Neural progenitor cell (in vitro differentiated cells): ENCODE measurements at regions not wholly inside any gene's neighbourhood (a gene's known extent, or its start where the extent isn't known, plus 50 kb on each side); places are given as distances from the start of the nearest gene placed in this dataset.
A peak's percentile ranks its signal among the peaks of the same experiment; 100 is the strongest.

Experiments
- DNase-seq: peaks from one replicate; pipeline ENCODE4 v3.0.0-alpha.2; 2016; ENCODE audit warnings: low spot score
- H2AFZ ChIP-seq: fragments of 200-600 bp; sonication (generic); replicated peaks from 2 replicates; pipeline ENCODE4 v1.6.1; 2016; ENCODE audit warnings: antibody characterized with exemption
- H3F3A ChIP-seq: fragments of 200-600 bp; sonication (generic); 2 replicates; pipeline ENCODE4 v1.6.1; 2016; ENCODE audit warnings: antibody characterized with exemption, low read depth
- H3K27ac ChIP-seq: fragments of 200-600 bp; sonication (generic); 2 replicates; pipeline ENCODE4 v1.5.1; 2016; ENCODE audit warnings: mild to moderate bottlenecking
- H3K27me3 ChIP-seq: fragments of 200-600 bp; sonication (generic); 2 replicates; pipeline ENCODE4 v1.6.1; 2016; ENCODE audit warnings: mild to moderate bottlenecking, moderate library complexity
- H3K36me3 ChIP-seq: fragments of 200-600 bp; sonication (generic); 2 replicates; pipeline ENCODE4 v1.5.1; 2016
- H3K4me1 ChIP-seq: fragments of 200-600 bp; sonication (generic); 2 replicates; pipeline ENCODE4 v1.6.1; 2016; ENCODE audit warnings: mixed run types
- H3K4me2 ChIP-seq: fragments of 200-600 bp; sonication (generic); 2 replicates; pipeline ENCODE4 v1.6.1; 2016
- H3K4me3 ChIP-seq: fragments of 200-600 bp; sonication (generic); 2 replicates; pipeline ENCODE4 v1.5.1; 2016
- H3K79me2 ChIP-seq: fragments of 200-600 bp; sonication (generic); 2 replicates; pipeline ENCODE4 v1.6.1; 2016; ENCODE audit warnings: low read depth
- H3K9ac ChIP-seq: fragments of 200-600 bp; sonication (generic); 2 replicates; pipeline ENCODE4 v1.6.1; 2016
- H3K9me3 ChIP-seq: fragments of 200-600 bp; sonication (generic); 2 replicates; pipeline ENCODE4 v1.5.1; 2016; ENCODE audit warnings: low read depth
- H4K20me1 ChIP-seq: fragments of 200-600 bp; sonication (generic); 2 replicates; pipeline ENCODE4 v1.6.1; 2016; ENCODE audit warnings: low read depth
- H3K27ac Mint-ChIP-seq: 3 replicates; pipeline ENCODE4 v1.8.0; 2021; ENCODE audit warnings: mixed read lengths
- H3K27me3 Mint-ChIP-seq: 2 replicates; pipeline ENCODE4 v1.8.0; 2022; ENCODE audit warnings: low read depth, mild to moderate bottlenecking, inconsistent platforms, moderate library complexity, mixed read lengths; ENCODE audit not compliant: insufficient read depth
- H3K36me3 Mint-ChIP-seq: 3 replicates; pipeline ENCODE4 v1.8.0; 2021; ENCODE audit warnings: mixed read lengths
- H3K4me1 Mint-ChIP-seq: 3 replicates; pipeline ENCODE4 v1.8.0; 2021; ENCODE audit warnings: mixed read lengths
- H3K4me3 Mint-ChIP-seq: 3 replicates; pipeline ENCODE4 v1.8.0; 2021; ENCODE audit warnings: mild to moderate bottlenecking, moderate library complexity, mixed read lengths
- H3K9me3 Mint-ChIP-seq: 3 replicates; pipeline ENCODE4 v1.8.0; 2020; ENCODE audit warnings: mixed read lengths
- CTCF ChIP-seq: fragments of 200-600 bp; sonication (generic); IDR thresholded peaks from 2 replicates; pipeline ENCODE4 v1.5.1; 2017; ENCODE audit warnings: antibody characterized with exemption, mild to moderate bottlenecking
- EZH2 ChIP-seq: fragments of 200-600 bp; sonication (generic); IDR thresholded peaks from 2 replicates; pipeline ENCODE4 v1.6.1; 2017; ENCODE audit warnings: antibody characterized with exemption, mild to moderate bottlenecking, moderate library complexity
- EZH2phosphoT487 ChIP-seq: fragments of 200-600 bp; sonication (generic); IDR thresholded peaks from 2 replicates; pipeline ENCODE4 v1.6.1; 2017; ENCODE audit warnings: antibody characterized with exemption

GRCh38 chr3:137100326-137100725 lies 142.5 kb downstream of the IL20RB start:
- Histone ChIP-seq H3K4me1 (peaks cover 25% of the 10 kb centered on the region), H3K27me3 (no peaks in the 10 kb centered on the region), H3K79me2 (no peaks in the 10 kb centered on the region), H3K36me3 (no peaks in the 10 kb centered on the region), H2AFZ (no peak overlapping the region), H3K4me2 (no peak overlapping the region), H3K4me3 (no peak overlapping the region), H4K20me1 (no peaks in the 10 kb centered on the region), H3F3A (peaks cover 6% of the 10 kb centered on the region), H3K9me3 (no peaks in the 10 kb centered on the region), H3K9ac (no peak overlapping the region), H3K27ac (no peak overlapping the region)
- H3K36me3 Mint-ChIP-seq, result no peaks in the 10 kb centered on the region
- TF ChIP-seq EZH2phosphoT487 (no peak), EZH2 (no peak), CTCF (no peak)
- peaks cover 12% of the 10 kb centered on the region for H3K27me3 Mint-ChIP-seq
- no peak overlapping the region for H3K4me3 Mint-ChIP-seq
- DNase-seq, result no peak
- no peaks in the 10 kb centered on the region for H3K4me1 Mint-ChIP-seq
- H3K9me3 Mint-ChIP-seq, result no peaks in the 10 kb centered on the region
- no peak overlapping the region for H3K27ac Mint-ChIP-seq

GRCh38 chr3:137103739-137104138 lies 146.0 kb downstream of the IL20RB start:
- H3K4me2 ChIP-seq, result no peak overlapping the region
- no peak overlapping the region for H3K27ac ChIP-seq
- DNase-seq, result no peak
- TF ChIP-seq EZH2phosphoT487, result no peak
- Mint-ChIP-seq H3K27me3 (peaks cover 7% of the 10 kb centered on the region), H3K36me3 (no peaks in the 10 kb centered on the region), H3K27ac (no peak overlapping the region), H3K9me3 (no peaks in the 10 kb centered on the region), H3K4me1 (peaks cover 14% of the 10 kb centered on the region), H3K4me3 (no peak overlapping the region)
- no peaks in the 10 kb centered on the region for H3K36me3 ChIP-seq
- H2AFZ ChIP-seq, result no peak overlapping the region
- no peaks in the 10 kb centered on the region for H3K9me3 ChIP-seq
- H4K20me1 ChIP-seq, result no peaks in the 10 kb centered on the region
- H3K27me3 ChIP-seq, result no peaks in the 10 kb centered on the region
- peaks cover 32% of the 10 kb centered on the region for H3K4me1 ChIP-seq
- no peaks in the 10 kb centered on the region for H3K79me2 ChIP-seq
- peaks cover 11% of the 10 kb centered on the region for H3F3A ChIP-seq
- H3K4me3 ChIP-seq, result no peak overlapping the region
- H3K9ac ChIP-seq, result no peak overlapping the region

- H3K9me3 ChIP-seq, result no peaks in the 10 kb centered on the region
- TF ChIP-seq CTCF (peak; percentile 87), EZH2 (no peak), EZH2phosphoT487 (no peak)
- Mint-ChIP-seq H3K4me3 (no peak overlapping the region), H3K27me3 (peaks cover 5% of the 10 kb centered on the region), H3K4me1 (peaks cover 17% of the 10 kb centered on the region), H3K27ac (no peak overlapping the region), H3K36me3 (no peaks in the 10 kb centered on the region), H3K9me3 (no peaks in the 10 kb centered on the region)
- no peaks in the 10 kb centered on the region for H4K20me1 ChIP-seq
- peak overlapping the region; percentile 67 for H3K4me2 ChIP-seq
- H3K4me1 ChIP-seq, result peaks cover 32% of the 10 kb centered on the region
- DNase-seq, result peak; percentile 88
- peaks cover 8% of the 10 kb centered on the region for H3F3A ChIP-seq
- no peak overlapping the region for H3K27ac ChIP-seq
- no peak overlapping the region for H3K9ac ChIP-seq
- no peaks in the 10 kb centered on the region for H3K79me2 ChIP-seq
- no peaks in the 10 kb centered on the region for H3K27me3 ChIP-seq
- peak overlapping the region; percentile 78 for H2AFZ ChIP-seq
- H3K4me3 ChIP-seq, result peak overlapping the region; percentile 29
- H3K36me3 ChIP-seq, result no peaks in the 10 kb centered on the region
Observed at GRCh38 chr3:137105277-137105977, 147.6 kb downstream of the IL20RB start.

GRCh38 chr3:137106612-137107240 lies 148.9 kb downstream of the IL20RB start:
- Histone ChIP-seq H3K36me3 (no peaks in the 10 kb centered on the region), H3K27me3 (no peaks in the 10 kb centered on the region), H3K79me2 (no peaks in the 10 kb centered on the region), H4K20me1 (no peaks in the 10 kb centered on the region), H3K27ac (no peak overlapping the region), H3K4me3 (no peak overlapping the region), H3K9me3 (no peaks in the 10 kb centered on the region), H2AFZ (no peak overlapping the region), H3K9ac (no peak overlapping the region), H3F3A (peaks cover 8% of the 10 kb centered on the region), H3K4me2 (no peak overlapping the region), H3K4me1 (peaks cover 32% of the 10 kb centered on the region)
- Mint-ChIP-seq H3K4me3 (no peak overlapping the region), H3K36me3 (no peaks in the 10 kb centered on the region), H3K9me3 (no peaks in the 10 kb centered on the region), H3K27me3 (peaks cover 4% of the 10 kb centered on the region), H3K27ac (peak overlapping the region; percentile 3), H3K4me1 (peaks cover 23% of the 10 kb centered on the region)
- TF ChIP-seq EZH2 (no peak), CTCF (no peak), EZH2phosphoT487 (no peak)
- DNase-seq, result no peak
